COLO668 (cell line): ENCODE measurements at regions not wholly inside any gene's neighbourhood (a gene's known extent, or its start where the extent isn't known, plus 50 kb on each side); places are given as distances from the start of the nearest gene placed in this dataset.

ENCODE experiments used
- DNase-seq: peaks from one replicate; lab custom pipeline; 2025; ENCODE audit not compliant: unreplicated experiment; lab: John Stamatoyannopoulos, UW

DNA sequence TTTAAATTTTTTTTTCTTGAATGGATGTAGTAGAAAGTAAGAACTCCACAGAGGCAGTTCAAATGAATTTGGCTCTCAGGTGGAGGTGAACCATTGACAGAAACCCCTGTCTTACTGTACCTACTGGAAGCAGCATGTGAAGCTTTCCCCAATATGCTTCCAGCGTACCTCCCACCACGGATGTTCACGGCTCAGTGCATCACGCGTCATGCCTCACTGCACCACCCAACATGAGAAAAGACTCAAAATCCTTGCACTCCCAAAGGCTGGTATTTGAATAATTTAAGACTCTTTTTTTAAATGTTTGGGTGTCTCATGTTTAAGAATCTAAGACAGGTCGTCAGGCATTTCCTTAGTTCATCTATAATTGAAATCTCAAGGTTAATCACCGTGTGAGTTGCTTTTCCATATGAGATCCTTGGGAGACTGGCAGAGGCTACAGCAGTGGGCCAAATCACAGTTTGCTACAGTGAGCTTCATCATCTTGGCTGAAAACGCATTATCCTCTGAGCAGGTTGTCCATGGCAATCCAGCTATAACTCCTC is 846.4 kb downstream of the DCDC2C start:
- DNase-seq = no peak

- DNase-seq = no peak
Observed at GRCh38 chr2:4551691-4552474, 848.5 kb downstream of the DCDC2C start.

GRCh38 chr2:4553241-4553640 is 849.9 kb downstream of the DCDC2C start:
- no peak for DNase-seq

DNA sequence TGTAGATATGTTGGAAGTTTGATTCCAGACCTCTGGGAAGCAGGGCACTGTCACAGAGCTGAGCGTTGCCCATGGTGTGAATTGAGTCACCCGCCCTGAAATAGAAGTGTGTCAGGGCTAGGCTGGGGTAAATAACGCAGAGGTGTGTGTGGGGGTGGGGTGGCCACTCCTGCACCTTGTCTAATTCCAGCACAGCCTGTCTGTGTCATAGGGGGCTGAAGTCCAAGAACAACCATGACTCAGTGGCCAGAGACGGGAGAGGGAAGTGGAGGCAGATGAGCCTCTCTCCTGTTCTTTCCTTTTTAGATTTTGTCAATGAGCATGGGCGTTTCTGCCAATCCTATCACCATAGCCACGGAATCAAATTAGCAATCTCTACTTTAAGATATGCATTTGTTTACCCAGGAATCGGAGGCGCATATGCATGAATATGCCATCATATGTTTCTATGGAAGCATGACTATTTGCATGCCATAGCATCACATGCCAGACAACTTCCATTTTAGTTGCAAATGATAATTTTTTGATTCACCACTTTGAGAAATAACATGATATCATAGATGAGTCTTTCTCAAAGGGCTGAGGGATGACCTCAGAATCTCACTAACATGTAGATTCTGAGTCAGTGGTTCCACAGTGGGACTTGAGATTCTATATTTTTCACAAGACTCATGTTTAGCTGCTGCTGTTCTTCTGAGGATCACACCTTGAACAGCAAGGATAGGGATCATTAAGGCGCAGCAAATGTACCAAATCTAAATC is 852.9 kb downstream of the DCDC2C start:
- no peak for DNase-seq

GRCh38 chr2:4561196-4561595 is 857.8 kb downstream of the DCDC2C start:
- DNase-seq = no peak

DNA sequence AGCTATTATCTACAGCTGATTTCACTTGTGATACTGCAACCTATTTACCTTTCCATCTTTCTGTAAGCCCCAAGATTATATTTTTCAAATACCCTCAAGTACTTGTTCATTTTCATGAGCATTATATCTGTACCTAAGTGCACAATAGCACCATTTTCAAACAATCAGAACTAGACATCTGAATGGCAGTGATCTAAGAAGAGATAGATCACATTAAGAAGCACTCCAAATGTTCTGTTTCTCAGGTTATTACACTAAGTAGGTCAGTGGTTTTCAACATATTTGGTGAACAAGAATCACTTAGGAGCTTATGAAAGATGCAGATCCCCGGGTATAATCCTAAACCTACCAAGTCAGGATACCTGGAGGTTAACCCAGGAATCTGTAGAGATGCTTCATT is 872.7 kb downstream of the DCDC2C start:
- DNase-seq = no peak

DNA sequence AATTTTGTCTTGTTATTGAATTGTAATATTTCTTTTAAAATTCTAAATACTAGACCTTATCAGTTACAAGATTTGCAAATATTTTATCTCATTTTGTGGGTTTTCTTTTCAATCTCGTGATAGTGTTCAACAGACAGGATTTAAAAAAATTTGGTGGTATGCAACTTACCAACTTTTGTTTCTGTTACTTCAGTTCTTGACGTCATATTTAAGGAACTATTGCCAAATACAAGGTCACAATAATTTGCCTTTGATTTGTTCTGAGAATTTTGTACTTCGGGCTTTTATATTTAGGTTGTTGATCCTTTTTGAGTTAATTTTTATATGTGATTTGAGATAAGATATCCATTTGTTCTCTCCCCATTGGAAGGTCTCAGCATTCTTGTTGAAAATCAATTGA is 876.6 kb downstream of the DCDC2C start:
- no peak for DNase-seq

- DNase-seq = no peak
Observed at GRCh38 chr2:4585057-4585635, 881.8 kb downstream of the DCDC2C start.

- DNase-seq = no peak
Observed at GRCh38 chr2:4588606-4589005, 885.2 kb downstream of the DCDC2C start.

GRCh38 chr2:4591261-4591660 is 887.9 kb downstream of the DCDC2C start:
- DNase-seq = no peak

DNA sequence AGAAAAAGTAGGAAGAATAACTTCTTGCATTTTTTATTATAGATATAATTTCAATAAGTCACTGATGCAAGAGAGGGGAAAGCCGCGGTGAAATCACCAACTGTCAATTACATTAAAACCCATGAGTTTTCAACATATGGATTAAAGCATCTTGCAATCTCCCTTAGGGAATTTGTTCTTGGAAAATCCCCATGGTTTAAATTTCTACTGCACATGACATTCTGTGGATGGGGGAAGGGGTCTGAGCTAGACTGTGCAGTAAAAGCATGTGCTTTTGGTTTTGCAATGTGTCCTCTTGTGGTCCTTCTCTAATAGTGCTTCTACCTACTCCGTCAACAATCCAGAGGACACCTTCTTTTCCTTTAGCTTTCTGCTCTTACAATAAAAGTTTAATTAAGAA is 894.0 kb downstream of the DCDC2C start:
- DNase-seq = no peak

DNA sequence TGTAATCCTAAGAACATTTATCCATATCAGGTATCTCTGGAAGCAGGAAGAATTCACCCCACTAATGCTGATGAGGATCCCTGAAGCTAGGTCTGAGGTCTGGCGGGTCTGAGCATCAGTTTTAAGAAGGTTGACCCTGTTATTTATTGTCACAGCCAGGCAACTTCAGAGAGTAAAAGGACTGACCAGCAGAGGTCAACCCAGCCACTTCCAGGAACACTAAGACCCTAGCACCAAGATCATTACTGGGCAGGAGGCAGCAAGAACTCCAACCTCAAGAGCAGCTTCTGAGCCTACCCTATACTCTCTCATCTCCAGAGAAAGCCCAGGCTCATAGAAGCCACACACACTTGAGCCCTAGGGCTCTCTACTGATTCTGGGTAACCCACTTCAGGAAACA is 901.4 kb downstream of the DCDC2C start:
- no peak for DNase-seq

DNA sequence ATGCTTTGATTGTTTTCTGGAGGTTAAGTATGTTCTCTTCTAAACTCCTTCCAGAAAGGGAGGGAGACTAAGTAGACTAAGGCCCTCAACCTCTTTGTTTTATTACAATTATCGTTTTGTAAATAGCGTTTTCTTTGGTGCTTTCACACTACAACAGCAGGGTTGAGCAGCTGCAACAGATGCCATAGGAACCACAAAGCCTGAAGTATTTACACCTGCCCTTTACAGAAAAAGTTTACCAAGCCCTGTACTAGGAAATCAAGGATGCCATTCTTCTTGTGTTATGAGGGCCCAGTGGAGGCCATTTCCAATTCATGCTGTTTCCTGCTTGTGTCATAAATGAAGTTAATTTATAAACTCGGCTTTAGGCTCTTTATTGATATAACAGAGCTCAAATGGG is 914.8 kb downstream of the DCDC2C start:
- peak; percentile 13 for DNase-seq

- DNase-seq = no peak
Observed at GRCh38 chr2:4618630-4619228, 915.4 kb downstream of the DCDC2C start.

DNA sequence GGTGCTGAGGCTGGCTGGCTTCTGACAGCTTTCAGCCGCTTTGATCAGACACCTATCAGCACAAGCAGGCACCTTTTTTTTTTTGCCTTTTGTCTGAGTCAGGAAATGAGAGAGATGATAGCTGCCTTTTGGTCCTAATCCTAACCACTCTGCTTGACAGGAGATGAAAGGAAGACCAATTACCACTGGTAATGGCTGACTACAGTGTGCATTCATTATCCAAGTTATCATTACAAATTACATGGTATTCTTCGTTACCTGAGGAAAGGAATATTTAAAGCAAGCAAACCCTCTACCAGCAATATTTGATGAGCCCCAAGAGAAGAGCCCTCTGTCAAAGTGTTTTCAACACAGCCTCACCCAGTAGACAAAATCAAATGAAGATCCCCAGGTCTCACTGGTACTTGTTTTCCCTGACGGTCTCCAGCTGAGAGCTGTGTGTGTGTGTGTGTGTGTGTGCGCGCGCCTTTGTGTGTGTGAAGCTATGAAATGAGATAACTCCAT is 925.7 kb downstream of the DCDC2C start:
- DNase-seq = peak; percentile 14

- DNase-seq = peak; percentile 28
Observed at GRCh38 chr2:4635289-4635688, 931.9 kb downstream of the DCDC2C start.

- no peak for DNase-seq
Observed at GRCh38 chr2:4653991-4654390, 950.6 kb downstream of the DCDC2C start.

- no peak for DNase-seq
Observed at GRCh38 chr2:4656326-4656725, 953.0 kb downstream of the DCDC2C start.

DNA sequence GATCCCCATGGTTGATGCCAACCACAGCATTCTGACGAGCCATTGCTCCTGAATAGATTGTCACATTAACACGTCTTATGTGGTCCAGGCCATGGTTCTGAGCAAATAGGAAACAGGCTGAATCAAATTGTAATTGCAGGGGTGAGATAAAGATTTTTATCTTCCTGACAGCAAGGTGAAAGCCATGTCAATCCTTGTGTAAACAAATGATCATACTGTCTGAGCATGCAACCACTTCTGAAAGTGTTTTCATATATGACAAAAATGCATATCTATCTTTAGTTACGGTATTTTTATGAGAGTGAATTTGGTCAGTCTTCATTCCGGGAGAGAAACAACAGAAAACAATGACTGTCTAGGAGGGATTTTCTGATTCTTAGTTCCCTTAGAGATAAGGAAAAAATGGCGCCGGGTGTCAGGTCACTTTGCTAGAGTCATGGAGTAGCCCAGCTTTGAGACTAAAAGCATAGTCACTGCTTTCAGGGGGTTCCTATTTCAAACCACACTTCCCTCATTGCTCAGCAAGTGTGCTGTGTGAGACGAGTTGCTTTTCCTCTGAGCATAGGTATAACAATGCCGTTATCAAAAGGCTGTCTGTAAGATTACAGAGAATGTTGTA is 958.9 kb downstream of the DCDC2C start:
- no peak for DNase-seq

DNA sequence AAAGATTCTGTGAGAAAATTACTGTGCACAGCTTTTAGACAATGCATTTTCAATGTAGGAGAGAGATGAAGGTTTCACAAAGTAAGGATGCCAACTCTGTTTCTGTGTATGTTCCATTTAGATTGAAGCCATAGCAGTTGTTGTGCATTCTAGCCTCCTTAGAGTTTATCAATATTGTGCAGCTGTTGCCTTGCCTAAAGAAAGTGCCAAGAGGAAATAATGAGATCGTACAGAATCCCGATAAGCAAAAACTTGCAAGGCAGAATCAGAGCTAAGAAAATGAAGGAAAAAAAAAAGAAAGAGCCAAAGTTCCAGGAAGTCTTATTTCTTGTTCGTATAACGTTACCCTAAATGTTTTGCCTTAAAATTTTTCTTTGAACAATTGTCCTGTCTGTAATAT is 965.0 kb downstream of the DCDC2C start:
- no peak for DNase-seq

GRCh38 chr2:4670331-4670730 is 967.0 kb downstream of the DCDC2C start:
- DNase-seq = no peak
